Thoracic aorta (tissue), 2 donors: ENCODE measurements at regions not wholly inside any gene's neighbourhood (a gene's known extent, or its start where the extent isn't known, plus 50 kb on each side); places are given as distances from the start of the nearest gene placed in this dataset.

Experiments
- ATAC-seq: fragments of 150-250 bp; one replicate; pipeline ENCODE4 v1.8.0; 2017; ENCODE audit warnings: low read depth; ENCODE audit not compliant: insufficient number of reproducible peaks, low FRiP score
- DNase-seq: peaks from one replicate; pipeline ENCODE4 v3.0.0-alpha.2; 2020; ENCODE audit warnings: low spot score
- H3K27ac ChIP-seq, 2 donors: fragments of 200-600 bp; sonication (generic); 1 replicate in 1 of 2; 2 replicates in 1 of 2; pipeline ENCODE4 v1.5.1; 2016; ENCODE audit warnings: mild to moderate bottlenecking in 2 of 2, moderate library complexity in 2 of 2
- H3K27me3 ChIP-seq: fragments of 200-600 bp; sonication (generic); replicated peaks from 2 replicates; pipeline ENCODE4 v1.6.0; 2016; ENCODE audit warnings: mild to moderate bottlenecking; ENCODE audit not compliant: insufficient read depth
- H3K36me3 ChIP-seq: fragments of 200-600 bp; sonication (generic); one replicate; pipeline ENCODE4 v1.5.1; 2016
- H3K4me1 ChIP-seq, 2 donors: fragments of 200-600 bp; sonication (generic); 1 replicate in 1 of 2; 2 replicates in 1 of 2; pipeline versions ENCODE4 v1.5.1 to v1.6.0; 2016; ENCODE audit warnings: low read depth in 2 of 2, mild to moderate bottlenecking in 1 of 2; ENCODE audit not compliant: control insufficient read depth in 1 of 2
- H3K4me3 ChIP-seq: fragments of 200-600 bp; sonication (generic); 2 replicates; pipeline ENCODE4 v1.5.1; 2016; ENCODE audit warnings: mild to moderate bottlenecking
- H3K9me3 ChIP-seq: fragments of 200-600 bp; sonication (generic); 2 replicates; pipeline ENCODE4 v1.5.1; 2016
- TF ChIP-seq, protein P1 (sequence below): fragments of 200-600 bp; sonication (generic); IDR thresholded peaks from one replicate; pipeline ENCODE4 v1.5.1; 2019; ENCODE audit warnings: antibody characterized with exemption

DNA sequence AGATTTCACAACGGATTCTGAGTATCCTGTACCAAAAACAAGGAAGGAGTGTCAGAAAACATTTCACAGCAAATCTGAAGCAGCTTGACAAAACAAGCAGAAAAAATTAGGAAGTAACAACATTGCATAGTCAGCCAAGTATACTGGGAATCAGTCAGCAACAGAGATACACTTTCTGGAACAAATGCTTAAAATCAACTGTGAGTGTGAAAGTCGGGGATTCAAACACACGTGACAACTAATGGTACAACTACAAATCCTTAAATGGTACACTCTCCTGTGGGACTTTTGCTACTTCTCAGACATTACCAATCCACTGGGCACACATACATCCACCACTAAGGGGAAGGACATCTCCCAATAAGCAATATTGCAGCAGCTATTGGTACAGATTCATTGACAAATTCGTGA lies 296.6 kb upstream of the MME start:
- Histone ChIP-seq H3K4me1 (no peaks in the 10 kb centered on the region), H3K27me3 (no peaks in the 10 kb centered on the region), H3K27ac (no peak overlapping the region), H3K4me3 (no peak overlapping the region), H3K36me3 (no peaks in the 10 kb centered on the region), H3K9me3 (no peaks in the 10 kb centered on the region)
- TF ChIP-seq, protein P1, sequence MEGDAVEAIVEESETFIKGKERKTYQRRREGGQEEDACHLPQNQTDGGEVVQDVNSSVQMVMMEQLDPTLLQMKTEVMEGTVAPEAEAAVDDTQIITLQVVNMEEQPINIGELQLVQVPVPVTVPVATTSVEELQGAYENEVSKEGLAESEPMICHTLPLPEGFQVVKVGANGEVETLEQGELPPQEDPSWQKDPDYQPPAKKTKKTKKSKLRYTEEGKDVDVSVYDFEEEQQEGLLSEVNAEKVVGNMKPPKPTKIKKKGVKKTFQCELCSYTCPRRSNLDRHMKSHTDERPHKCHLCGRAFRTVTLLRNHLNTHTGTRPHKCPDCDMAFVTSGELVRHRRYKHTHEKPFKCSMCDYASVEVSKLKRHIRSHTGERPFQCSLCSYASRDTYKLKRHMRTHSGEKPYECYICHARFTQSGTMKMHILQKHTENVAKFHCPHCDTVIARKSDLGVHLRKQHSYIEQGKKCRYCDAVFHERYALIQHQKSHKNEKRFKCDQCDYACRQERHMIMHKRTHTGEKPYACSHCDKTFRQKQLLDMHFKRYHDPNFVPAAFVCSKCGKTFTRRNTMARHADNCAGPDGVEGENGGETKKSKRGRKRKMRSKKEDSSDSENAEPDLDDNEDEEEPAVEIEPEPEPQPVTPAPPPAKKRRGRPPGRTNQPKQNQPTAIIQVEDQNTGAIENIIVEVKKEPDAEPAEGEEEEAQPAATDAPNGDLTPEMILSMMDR = no peak
- ATAC-seq (no peak), DNase-seq (no peak)

DNA sequence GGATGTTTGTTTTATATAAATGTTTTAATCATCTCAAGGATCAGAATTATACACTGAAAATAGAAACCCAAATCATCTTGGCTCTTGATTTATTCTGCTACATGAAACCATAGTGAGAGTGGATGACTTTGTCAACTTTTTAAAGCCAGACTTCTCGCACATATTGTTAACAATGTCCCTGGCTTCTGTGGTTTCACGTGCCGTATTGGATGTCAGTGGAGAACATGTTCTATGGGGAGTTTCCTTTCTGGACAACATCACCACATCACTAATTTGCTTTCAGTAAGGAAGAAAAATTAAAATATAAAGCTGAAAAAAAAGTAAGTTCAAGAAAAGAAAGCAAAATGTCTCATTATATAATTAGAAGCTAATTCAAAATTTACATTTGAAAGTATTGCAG lies 297.1 kb upstream of the MME start:
- ATAC-seq (no peak), DNase-seq (no peak)
- Histone ChIP-seq H3K9me3 (no peaks in the 10 kb centered on the region), H3K27ac (no peak overlapping the region), H3K4me1 (no peaks in the 10 kb centered on the region), H3K36me3 (no peaks in the 10 kb centered on the region), H3K4me3 (no peak overlapping the region), H3K27me3 (no peaks in the 10 kb centered on the region)
- TF ChIP-seq, protein P1 = no peak

DNA sequence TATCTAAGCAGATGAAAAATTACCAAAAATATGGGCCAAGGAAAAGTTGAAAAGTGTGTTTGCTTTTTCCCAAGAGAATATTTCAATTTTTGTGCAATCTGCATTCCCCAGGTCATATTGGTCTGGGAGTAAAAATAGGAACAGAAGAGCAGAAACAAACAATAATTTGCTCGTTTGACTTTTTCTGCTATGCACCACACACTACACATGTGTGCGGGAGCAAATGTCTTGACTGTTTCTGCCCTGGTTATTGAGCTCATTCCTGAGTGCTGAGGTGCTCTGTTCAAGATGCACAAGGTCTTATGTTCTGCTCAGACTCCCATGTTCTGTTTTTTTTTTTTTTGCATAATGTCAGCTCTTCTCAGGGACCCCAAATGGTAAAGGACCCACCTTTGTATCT lies 298.0 kb upstream of the MME start:
- ATAC-seq (no peak), DNase-seq (no peak)
- no peak overlapping the region for H3K4me3 ChIP-seq
- no peaks in the 10 kb centered on the region for H3K9me3 ChIP-seq
- no peak overlapping the region for H3K27ac ChIP-seq
- no peaks in the 10 kb centered on the region for H3K27me3 ChIP-seq
- no peaks in the 10 kb centered on the region for H3K36me3 ChIP-seq
- H3K4me1 ChIP-seq = no peaks in the 10 kb centered on the region
- TF ChIP-seq, protein P1 = no peak

DNA sequence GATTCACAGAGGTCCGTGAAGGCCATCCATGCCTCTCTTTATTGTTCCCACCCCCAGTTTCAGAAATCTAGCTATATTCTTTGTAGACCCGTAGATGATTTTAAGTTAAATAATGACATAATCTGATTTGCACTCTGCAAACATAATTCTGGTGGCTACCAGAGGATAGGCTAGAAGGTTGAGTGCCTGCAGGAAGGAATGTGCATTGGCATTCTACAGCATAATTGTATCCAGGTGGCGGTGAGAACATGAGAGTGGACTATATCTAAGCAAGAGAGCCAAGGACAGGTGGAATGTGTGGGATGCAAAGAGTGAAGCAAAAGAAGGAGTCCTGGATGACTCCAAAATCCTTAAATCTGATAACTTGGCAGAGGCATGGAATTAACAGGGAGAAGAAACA lies 298.5 kb upstream of the MME start:
- no peak for DNase-seq
- TF ChIP-seq, protein P1 = no peak
- H3K27ac ChIP-seq = no peak overlapping the region
- no peaks in the 10 kb centered on the region for H3K27me3 ChIP-seq
- no peaks in the 10 kb centered on the region for H3K9me3 ChIP-seq
- no peaks in the 10 kb centered on the region for H3K4me1 ChIP-seq
- ATAC-seq = no peak
- H3K4me3 ChIP-seq = no peak overlapping the region
- H3K36me3 ChIP-seq = no peaks in the 10 kb centered on the region

DNA sequence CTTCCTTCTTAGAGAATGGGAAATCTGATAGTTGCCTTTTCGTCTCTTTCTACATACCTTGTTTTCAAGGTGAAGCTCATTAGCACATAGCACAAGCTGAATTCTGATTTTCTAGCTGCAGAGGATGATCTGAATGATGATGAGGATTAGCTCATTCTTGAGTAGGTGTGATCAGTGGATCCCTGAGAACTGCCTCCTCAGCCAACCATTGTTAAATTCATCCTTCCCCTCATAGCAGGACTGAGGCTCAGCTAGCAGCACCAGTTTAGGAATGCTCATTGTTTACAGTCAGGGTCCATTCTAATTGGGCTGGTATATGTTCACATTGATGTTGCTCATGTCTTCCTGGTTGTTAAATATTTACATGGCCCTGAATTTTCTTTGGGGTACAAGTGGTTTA lies 299.9 kb upstream of the MME start:
- no peak overlapping the region for H3K27ac ChIP-seq
- ATAC-seq (no peak), DNase-seq (no peak)
- H3K27me3 ChIP-seq = no peaks in the 10 kb centered on the region
- no peaks in the 10 kb centered on the region for H3K36me3 ChIP-seq
- H3K4me3 ChIP-seq = no peak overlapping the region
- TF ChIP-seq, protein P1 = no peak
- no peaks in the 10 kb centered on the region for H3K9me3 ChIP-seq
- no peaks in the 10 kb centered on the region for H3K4me1 ChIP-seq
